Mesenteric fat pad (tissue), 1 donor: ENCODE measurements at regions not wholly inside any gene's neighbourhood (a gene's known extent, or its start where the extent isn't known, plus 50 kb on each side); places are given as distances from the start of the nearest gene placed in this dataset.
"Not testable (repeated sequence)": the region's sequence is repeated elsewhere in the genome, so short reads cannot be mapped to it uniquely, and the experiment has no call there.

Experiments
- DNase-seq: peaks from one replicate; pipeline ENCODE4 v3.0.0-alpha.2; 2020; ENCODE audit warnings: low spot score
- donor health status: DM: yes; HTN: yes; CAD: no.

DNA sequence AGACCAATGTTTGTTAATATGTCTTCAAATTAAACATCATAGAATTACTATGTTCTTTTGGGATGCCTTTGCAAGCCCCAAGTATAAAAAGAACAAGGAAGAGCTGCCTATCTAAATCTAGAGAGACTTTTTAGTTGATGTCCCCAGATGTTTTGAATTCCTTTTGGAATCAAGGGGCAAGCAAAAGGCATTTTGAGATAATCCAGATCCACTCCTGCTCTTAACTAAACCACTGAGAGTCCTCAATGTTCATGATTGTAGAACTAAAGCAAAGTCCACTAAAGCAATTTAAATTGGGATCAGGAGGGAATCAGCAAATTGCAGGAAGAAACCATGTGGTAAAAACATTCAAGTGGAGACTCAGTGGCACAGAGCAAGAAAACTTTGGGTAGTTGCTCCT lies 558.5 kb upstream of the VRK2 start:
- no peak for DNase-seq

DNA sequence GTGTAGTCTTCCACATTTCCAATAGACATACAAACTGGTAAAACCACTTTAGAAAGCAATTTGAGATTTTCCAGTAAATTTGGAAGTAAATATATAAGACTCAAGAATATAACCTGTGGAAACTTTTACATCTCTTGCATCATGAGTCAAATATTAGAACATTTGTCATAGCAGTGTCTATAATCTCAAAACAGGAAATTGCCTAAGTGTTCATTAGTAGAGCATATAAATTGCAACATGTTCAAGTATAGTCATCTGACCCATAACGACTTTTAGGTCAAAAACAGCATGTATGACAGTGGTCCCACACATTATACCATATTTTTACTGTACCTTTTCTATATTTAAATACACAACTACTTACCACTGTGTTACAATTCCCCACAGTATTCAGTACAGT lies 555.9 kb upstream of the VRK2 start:
- no peak for DNase-seq

DNA sequence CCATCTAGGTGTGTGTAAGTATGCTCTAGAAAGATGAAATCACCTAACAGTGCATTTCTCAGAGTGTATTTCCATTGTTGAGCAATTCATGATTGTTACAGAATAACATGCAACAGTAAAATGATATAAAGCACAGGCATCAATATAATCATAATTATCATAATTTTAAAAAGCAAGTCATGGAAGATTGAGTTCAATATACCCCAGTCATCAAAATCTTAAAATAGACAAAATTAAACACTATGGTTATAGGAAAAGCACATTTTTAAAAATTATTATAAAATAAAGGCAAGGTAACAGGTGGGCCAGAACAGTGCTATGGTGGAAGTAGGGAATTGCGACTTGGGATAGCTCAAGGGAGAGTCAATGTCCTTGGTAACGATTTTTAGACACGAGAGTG lies 555.4 kb upstream of the VRK2 start:
- no peak for DNase-seq

DNA sequence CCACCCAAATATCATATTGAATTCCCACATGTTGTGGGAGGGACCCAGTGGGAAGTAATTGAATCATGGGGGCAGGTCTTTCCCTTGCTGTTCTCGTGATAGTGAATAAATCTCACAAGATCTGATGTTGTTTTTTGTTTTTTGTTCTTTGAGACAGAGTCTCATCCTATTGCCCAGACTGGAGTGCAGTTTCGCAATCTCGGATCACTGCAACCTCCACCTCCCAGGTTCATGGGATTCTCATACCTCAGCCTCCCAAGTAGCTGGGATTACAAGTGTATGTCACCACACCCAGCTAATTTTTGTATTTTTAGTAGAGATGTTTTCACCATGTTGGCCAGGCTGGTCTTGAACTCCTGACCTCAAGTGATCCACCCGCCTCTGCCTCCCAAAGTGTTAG lies 552.6 kb upstream of the VRK2 start:
- not testable (repeated sequence) for DNase-seq

DNA sequence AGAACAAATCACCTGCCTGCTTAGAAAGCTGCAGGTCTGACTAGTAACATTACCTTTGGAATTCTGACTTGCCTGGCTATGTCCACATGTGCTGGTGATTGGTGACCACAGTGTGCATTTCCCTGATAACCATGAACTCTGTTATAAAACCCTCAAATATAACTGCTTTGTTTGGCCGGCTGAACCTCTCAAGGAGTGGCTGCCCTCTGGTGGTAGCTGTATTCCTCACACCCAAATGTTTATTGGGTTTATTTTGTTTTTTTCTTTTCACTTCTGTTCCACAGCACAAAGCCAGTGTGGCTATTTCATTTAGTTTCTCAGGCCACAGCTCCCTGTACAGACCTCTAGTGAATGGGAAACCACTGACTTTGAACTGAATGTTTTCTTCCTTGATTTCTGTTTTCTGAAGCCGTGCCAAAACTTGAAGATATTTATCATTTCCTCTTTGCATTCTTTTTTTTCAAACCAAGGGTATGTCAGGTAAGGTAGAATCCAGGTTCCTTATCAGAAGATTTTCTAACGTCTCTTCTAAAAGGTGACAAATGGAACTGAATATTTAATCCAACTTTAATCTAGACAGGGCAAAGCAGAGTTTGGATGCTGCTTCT lies 549.0 kb upstream of the VRK2 start:
- no peak for DNase-seq

DNA sequence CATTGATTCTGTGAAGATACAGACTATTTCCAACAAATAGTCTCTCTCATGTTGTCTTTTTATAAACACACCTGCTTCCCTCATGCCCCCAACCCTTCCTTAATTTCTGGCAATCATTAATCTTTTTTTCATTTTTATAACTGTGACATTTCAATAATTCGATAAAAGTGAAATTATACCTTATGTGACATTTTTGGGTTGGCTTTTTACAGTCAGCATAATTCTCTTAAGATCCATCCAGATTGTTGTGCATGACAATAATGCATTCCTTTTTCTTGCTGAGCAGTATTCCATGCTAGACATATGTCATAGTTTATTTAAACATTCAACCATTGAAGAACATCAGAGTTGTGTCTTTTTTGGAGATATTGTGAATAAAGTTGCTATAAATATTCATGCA lies 541.8 kb upstream of the VRK2 start:
- DNase-seq: no peak

DNA sequence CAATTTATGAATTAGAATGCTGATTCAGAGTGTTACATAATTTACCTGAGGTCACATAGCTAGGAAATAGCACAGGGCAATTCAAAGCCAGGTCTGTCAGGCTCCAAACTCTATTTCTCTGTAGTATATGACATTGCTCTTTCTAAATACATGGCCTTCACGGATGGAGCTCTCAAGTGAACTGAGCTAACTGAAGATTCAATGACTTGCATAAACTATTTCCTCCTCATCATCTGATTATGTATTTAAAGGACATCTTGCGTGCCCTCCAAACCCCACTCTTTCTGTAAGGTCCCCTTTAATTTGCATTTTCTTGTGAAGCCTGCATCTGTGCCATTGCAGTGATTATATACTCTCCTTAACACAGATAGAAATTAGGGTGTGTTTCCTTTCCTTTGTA lies 537.4 kb upstream of the VRK2 start:
- no peak for DNase-seq

DNA sequence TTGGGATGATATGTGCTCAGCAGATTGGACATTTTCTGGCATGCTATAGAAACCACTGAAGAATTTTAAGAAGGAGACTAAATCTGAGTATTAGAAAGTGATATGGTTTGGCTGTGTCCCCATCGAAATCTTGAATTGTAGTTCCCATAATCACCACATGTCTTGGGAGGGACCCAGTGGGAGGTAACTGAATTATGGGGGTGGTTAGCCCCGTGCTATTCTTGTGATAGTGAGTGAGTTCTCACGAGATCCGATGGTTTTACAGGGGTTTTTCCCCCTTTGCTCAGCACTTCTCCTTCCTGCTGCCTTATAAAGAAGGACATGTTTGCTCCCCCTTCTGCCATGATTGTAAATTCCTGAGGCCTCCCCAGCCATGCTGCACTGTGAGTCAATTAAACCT lies 535.9 kb upstream of the VRK2 start:
- DNase-seq: no peak

DNA sequence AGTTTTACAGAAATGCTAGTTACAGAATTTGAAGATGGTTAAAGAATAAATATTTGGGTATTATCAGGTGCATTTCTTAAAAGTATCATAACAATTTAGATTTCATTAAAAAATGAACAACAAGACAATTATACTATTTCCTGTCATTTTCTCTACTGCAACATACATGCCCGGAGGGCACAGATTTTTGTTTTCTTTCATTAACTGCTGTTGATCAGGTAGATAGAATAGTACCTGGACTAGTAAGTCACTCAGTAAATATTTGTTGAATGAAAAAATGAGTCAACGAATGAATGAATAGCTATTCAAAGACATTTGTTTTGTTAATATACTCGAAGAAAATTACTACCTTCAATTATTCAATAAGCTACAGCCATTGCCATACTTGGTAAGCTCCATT lies 531.2 kb upstream of the VRK2 start:
- DNase-seq: no peak

DNA sequence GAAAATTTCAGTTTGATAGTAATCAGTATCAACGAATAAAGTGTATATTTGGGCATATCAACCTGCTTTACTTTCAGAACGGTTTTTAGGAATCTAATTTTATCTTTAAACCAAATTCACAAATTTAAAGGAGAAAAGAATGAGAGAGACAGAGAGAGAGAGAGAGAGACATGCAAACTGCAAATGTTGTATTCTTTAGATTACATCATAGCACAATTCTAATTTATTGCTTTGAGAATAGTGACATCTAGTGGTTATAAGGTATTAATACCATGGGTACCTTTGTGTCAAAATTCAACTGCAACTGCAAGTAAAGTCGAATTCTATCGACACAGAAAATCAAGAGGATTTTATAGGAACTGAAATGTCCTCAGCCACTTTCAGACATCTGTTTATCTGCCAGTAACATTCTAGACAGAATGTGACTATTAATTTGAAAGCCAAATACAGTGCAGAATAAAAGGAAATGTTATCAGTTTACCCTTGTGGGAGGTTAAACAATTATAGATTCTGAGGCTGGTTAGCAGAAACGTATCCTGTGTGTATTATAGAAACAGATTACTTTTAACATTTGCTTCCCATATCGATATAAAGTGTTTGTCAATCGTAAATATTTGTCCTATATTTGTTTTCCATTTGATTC lies 529.8 kb upstream of the VRK2 start:
- no peak for DNase-seq

DNA sequence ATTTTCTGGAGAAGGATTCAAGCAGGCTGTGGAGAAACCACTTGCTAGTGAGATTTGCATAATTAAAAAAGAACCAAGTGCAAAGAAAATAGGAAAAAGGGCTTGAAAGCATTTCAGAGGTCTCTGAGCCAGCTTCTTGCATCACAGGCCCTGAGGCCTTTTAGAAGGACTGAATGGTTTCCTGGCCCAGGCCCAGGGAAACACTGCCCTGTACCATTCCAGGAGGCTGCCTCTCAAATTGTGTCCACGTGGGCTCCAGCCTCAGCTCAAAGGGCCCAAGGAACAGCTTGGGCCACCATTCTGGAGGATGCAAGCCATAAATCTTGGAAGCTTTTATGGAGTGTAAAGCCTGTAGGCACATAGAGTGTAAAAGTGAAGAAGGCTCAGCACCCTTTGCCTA lies 523.3 kb upstream of the VRK2 start:
- DNase-seq: no peak

DNA sequence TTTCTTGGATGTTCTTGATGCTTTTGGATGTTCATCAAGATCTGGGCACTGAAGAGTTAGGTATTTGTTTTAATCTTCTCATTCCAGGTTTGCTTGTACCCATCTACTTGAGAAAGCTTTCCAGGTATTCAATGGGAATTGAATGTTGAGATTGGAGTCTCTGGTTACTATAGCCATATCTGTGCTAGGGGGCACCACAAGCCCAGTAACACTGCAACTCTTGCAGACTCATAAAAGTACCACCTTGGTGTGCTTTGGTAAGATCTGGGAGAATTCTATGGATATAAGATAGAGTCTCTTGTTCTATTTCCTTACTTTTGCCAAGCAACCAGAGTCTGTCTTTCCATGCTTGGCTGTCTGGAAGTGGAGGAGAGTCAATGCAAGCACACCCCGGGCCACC lies 518.9 kb upstream of the VRK2 start:
- DNase-seq: no peak

DNA sequence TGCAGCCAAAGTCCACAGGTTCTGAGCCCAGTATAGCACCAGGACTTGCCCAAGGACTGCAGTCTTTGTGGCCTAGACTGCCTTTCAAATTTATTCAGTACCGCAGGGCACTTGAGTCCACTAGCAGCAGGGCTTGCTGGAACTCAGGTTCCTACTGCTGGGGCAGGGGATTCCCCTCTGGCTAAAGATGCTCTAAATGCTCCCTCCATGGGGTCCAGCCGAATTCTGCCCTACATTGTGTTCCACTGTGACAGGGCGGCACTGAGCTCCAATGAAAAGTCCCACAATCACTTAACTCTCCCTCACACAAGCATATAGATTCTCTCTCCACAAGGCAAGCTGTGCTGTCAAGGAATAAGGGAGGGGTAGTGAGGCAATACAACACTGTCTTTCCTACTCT lies 518.1 kb upstream of the VRK2 start:
- no peak for DNase-seq

DNA sequence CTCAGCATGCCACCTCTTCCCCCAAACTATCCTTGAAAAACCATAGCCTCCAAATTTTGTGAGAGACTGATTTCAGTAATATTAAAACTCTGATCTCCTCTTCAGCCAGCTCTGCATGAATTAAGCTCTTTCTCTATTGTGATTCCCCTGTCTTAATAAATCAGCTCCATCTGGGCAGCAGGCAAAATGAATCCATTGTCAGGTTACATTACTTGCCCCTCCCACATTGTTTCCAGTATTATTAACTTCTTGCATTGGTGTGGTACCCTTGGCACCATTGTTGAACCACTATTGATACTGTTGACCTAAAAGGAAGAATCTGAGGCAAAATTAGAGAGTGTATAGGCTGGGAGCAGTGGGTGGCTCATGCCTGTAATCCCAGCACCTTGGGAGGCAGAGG lies 512.2 kb upstream of the VRK2 start:
- no peak for DNase-seq

DNA sequence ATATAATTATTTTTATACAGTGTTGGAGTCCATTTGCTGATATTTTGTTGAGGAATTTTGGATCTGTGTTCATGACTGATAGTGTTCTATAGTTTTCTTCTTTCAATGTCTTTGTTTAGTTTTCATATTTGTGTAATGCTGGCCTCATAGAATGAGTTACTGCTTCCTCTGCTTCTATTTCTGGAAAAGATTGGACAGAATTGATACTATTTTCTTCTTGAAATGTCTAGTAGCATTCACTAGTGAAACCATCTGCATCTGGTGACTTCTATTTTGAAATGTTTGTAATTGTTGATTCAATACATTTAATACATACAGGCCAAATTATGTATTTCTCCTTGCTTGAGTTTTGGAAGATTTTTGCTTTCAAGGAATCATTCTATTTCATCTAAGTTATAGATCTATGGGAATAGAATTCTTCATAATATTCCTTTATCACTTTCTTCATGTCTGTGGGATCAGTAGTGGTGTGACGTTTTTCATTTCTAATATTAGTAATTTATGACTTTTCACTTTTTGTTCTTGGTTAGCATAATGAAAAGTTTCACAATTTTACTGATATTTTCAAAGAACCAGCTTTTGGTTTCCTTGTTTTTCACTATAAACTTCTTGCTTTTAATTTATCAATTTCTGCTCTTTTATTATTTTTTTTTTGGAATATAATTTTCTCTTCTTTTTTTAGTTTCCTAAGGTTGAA lies 509.9 kb upstream of the VRK2 start:
- no peak for DNase-seq

DNA sequence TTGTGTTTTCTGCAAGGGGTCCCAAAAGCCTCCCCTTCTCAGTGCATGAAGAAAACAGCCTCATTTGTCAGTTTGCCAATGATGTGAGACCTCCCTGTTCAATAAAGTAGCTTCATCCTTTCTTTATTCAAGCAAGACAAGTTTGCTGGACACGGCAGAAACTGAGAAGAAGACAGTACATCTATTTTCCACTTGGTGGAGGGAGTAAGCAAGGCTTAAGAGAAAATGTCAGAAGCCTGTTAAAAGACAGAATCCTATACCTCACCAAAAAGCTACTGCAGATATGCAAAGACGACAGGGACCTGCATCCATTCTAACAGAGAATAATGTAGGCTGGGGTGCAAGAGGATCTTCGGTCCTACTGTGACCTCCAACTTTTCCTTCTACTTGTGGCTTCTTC lies 506.8 kb upstream of the VRK2 start:
- no peak for DNase-seq

DNA sequence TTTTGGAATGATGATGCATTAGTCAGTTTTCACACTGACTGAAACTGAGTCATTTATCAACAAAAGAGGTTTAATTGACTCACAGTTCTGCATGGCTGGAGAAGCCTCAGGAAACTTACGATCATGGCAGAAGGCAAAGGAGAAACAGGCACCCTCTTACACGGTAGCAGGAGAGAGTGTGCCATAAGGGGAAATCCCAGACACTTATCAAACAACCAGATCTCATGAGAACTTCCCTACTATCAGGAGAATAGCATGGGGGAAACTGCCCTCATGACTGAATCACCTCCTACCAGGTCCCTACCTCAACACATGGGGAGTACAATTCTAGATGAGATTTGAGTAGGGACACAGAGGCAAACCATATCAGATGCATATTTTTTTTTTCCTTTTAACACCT lies 504.5 kb upstream of the VRK2 start:
- DNase-seq: no peak

DNA sequence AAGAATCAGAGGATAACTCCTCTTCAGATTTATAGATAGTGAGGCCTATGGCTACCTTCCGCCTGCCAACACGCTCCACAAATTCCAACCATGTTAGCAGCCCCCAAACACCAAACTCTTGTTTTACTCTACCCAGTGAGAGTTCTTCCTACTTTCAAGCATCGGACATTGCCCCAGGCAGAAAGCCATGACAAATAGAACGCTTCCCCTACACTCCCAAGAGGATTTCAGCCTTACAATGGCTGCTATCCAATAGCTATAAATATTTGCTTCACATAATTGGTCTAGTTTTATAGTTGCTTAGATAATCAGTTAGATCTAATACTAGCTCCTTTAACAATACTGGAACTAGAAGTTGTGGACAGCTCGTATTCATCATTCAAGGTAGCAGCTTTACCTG lies 503.4 kb upstream of the VRK2 start:
- no peak for DNase-seq

DNA sequence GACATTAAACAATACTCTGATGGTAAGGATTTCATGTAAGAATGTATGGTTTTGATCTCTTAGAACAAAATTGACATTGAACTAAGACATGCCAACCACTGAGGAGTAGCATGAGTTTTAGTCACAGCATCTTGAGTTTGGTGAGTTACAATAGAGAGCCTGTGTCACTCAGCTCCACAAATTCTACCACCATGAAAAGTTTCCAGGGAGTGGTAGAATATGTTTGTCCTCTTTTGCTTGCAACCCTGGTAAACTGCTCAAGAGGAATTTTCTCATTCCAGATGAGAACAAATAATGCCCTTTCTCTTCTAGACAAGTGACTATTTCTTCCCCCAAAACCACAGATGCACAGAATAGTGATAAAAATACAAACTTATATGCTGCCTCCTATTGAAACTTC lies 502.0 kb upstream of the VRK2 start:
- no peak for DNase-seq

DNA sequence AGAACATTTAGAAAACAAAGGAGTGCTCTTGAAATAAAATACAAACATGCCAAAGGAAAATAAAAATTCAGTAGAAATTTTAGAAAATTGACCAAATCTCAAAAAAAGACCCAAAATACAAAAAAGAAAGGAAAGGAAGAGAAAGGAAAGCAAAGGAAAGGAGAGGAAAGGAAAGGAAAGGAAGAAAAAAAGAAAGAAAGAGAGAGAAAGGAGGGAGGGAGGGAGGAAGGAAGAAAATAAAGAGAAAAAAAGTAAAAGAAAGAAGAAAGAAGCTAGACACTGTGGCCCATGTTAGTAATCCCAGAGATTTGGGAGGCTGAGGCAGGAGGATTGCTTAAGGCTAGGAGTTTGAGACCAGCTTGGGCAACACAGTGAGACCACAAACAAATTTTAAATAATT lies 500.1 kb upstream of the VRK2 start:
- no peak for DNase-seq

DNA sequence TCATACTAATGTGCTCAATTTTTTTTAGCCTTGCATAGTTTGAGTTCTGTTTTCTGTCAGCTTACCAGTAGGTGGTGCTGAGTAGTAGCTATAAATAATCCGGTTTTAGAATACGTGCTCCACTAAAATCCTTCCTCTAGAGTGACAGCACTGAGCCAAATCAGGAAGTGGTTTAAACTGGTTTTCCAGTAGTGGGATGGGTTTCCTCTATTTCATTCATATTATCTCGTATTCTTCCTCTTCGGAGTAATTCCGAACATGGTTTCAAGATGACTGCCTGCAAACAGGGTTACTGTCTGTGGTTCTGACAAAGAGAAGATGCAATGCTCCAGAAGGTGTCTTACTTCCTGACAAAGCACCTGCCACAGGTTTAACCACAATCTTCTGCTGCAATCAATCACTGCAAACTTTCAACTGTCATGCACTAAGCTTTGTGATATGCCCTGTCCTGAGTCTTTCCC lies 496.9 kb upstream of the VRK2 start:
- no peak for DNase-seq

DNA sequence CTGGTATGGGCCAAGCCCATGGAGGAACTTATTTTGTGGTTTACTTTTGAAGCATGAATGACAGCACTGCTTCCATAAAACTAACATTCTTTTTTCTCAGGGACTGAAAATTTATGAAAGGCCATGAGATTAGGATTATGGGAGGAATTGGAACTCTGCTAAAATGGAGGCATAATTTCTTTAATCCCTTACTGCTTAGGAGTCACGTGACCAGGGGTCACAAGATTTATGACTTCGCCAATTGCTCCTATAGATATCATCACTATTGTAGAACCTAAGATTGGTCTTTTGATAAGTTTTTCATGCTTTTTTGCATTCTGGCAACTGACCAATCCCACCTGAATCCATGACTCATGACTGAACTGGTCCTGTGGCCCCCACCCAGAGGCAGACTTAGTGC lies 495.7 kb upstream of the VRK2 start:
- no peak for DNase-seq

DNA sequence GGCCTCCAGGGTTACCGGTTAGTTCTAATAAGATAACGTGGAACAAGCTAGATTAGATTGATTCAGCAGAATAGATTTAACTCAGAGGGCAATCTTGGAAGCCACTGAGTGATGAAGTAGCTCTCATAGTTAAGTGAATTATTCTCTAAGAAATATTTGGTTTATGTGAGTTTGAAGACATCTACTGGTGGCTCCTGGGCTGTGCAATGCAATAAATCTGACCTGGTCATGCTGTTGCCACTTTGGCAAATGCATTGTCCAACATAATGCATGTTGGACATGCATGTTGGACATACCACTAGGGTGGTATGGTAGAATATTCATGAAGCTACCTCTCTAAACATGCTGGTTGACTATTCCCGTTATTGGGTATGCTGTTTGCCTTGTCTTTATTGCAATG lies 493.7 kb upstream of the VRK2 start:
- no peak for DNase-seq
